Endothelial cell of umbilical vein (primary cell): ENCODE measurements at regions not wholly inside any gene's neighbourhood (a gene's known extent, or its start where the extent isn't known, plus 50 kb on each side); places are given as distances from the start of the nearest gene placed in this dataset.
"Not testable (repeated sequence)": the region's sequence is repeated elsewhere in the genome, so short reads cannot be mapped to it uniquely, and the experiment has no call there.

ENCODE experiments used
- BruUV-seq: library from RNA; stranded (reverse); fragments of 400-500 nt; replicated peaks from 2 replicates; lab custom pipeline; 2021; lab: Mats Ljungman, UMichigan
- CTCF ChIA-PET: fragments of 300-600, 350-600 bp; sonication (Branson Sonifier 250); formaldehyde crosslinking; loops from one replicate; lab custom pipeline; 2021; ENCODE audit warnings: antibody characterized with exemption, inconsistent platforms; lab: Charles Lee
- POLR2A ChIA-PET: fragments of 300-600, 350-600 bp; sonication (Branson Sonifier 250); formaldehyde crosslinking; loops from one replicate; lab custom pipeline; 2021; ENCODE audit warnings: antibody characterized with exemption, inconsistent platforms; lab: Charles Lee
- DNase-seq: peaks from one replicate; pipeline ENCODE4 v3.0.0-alpha.2; 2011; ENCODE audit warnings: low read depth, low spot score
- FAIRE-seq: peaks from 2 replicates; lab custom pipeline; 2011; peaks lifted over from hg19 to GRCh38; lab: Jason Lieb, UNC
- H2AFZ ChIP-seq: 2 replicates; pipeline ENCODE4 v1.6.0; 2012; ENCODE audit warnings: low read depth, low read length, control low read depth, inconsistent platforms
- H3K27ac ChIP-seq: 2 replicates; pipeline ENCODE4 v1.5.1; 2011; ENCODE audit warnings: low read depth, mild to moderate bottlenecking, control low read depth, low read length, moderate library complexity; ENCODE audit not compliant: insufficient read depth
- H3K27me3 ChIP-seq, 2 experiments: 2 replicates each; pipeline versions ENCODE4 v1.6.0 to v1.6.1; 2011; ENCODE audit warnings: low read length in 2 of 2, mixed read lengths in 1 of 2; ENCODE audit not compliant: control insufficient read depth in 2 of 2, insufficient read depth in 2 of 2
- H3K36me3 ChIP-seq, 2 experiments: 2 replicates in 1 of 2; 3 replicates in 1 of 2; pipeline ENCODE4 v1.5.1; 2011; ENCODE audit warnings: low read length in 2 of 2, mild to moderate bottlenecking in 1 of 2, moderate library complexity in 1 of 2; ENCODE audit not compliant: control insufficient read depth in 2 of 2, insufficient read depth in 2 of 2; ENCODE audit errors: extremely low read depth in 1 of 2
- H3K4me1 ChIP-seq: 3 replicates; pipeline ENCODE4 v1.5.1; 2011; ENCODE audit warnings: mild to moderate bottlenecking, low read length; ENCODE audit not compliant: control insufficient read depth, insufficient read depth; ENCODE audit errors: extremely low read depth
- H3K4me2 ChIP-seq: 2 replicates; pipeline ENCODE4 v1.6.1; 2011; ENCODE audit warnings: low read length, control low read depth, mixed read lengths; ENCODE audit not compliant: insufficient read depth
- H3K4me3 ChIP-seq, 3 experiments: fragments of 200-600 bp in 1 of 3; sonication (generic), shearing (Covaris generic) in 1 of 3; replicated peaks in 1 of 3; 2 replicates each; pipeline ENCODE4 v1.5.1; 2011 to 2016; ENCODE audit warnings: control low read depth in 3 of 3, low read length in 3 of 3, mild to moderate bottlenecking in 2 of 3, inconsistent platforms in 1 of 3, low read depth in 1 of 3, moderate library complexity in 1 of 3; ENCODE audit not compliant: insufficient read depth in 1 of 3
- H3K79me2 ChIP-seq: 2 replicates; pipeline ENCODE4 v1.6.0; 2012; ENCODE audit warnings: low read length, inconsistent platforms; ENCODE audit not compliant: control insufficient read depth, insufficient read depth
- H3K9ac ChIP-seq: replicated peaks from 2 replicates; pipeline ENCODE3; 2011; ENCODE audit warnings: low read length, control low read depth; ENCODE audit not compliant: insufficient read depth; ENCODE audit errors: extremely low read depth
- H3K9me1 ChIP-seq: replicated peaks from 3 replicates; pipeline ENCODE4 v1.6.0; 2011; ENCODE audit warnings: mild to moderate bottlenecking, low read length; ENCODE audit not compliant: control insufficient read depth, insufficient read depth; ENCODE audit errors: extremely low read depth
- H3K9me3 ChIP-seq: replicated peaks from 2 replicates; pipeline ENCODE4 v1.5.1; 2012; ENCODE audit warnings: low read length, inconsistent platforms; ENCODE audit not compliant: control insufficient read depth, insufficient read depth
- H4K20me1 ChIP-seq: replicated peaks from 2 replicates; pipeline ENCODE3; 2011; ENCODE audit warnings: mild to moderate bottlenecking, low read length; ENCODE audit not compliant: control insufficient read depth, insufficient read depth; ENCODE audit errors: extremely low read depth
- EZH2 ChIP-seq: IDR thresholded peaks from 2 replicates; pipeline ENCODE4 v1.6.1; 2012; ENCODE audit warnings: borderline replicate concordance, low read depth, mild to moderate bottlenecking, moderate library complexity, low read length, inconsistent platforms; ENCODE audit not compliant: severe bottlenecking
- FOS ChIP-seq: IDR thresholded peaks from 2 replicates; pipeline ENCODE4 v1.6.1; 2011; ENCODE audit warnings: mild to moderate bottlenecking, low read length, moderate library complexity, borderline replicate concordance; ENCODE audit not compliant: insufficient read depth
- GATA2 ChIP-seq: IDR thresholded peaks from 2 replicates; pipeline ENCODE4 v1.7.0; 2011; ENCODE audit warnings: low read depth, mild to moderate bottlenecking, moderate library complexity, mixed read lengths, low read length; ENCODE audit not compliant: insufficient read length, insufficient read depth
- JUN ChIP-seq: IDR thresholded peaks from 2 replicates; pipeline ENCODE4 v1.6.1; 2011; ENCODE audit warnings: borderline replicate concordance, low read depth; ENCODE audit not compliant: insufficient read length, insufficient read depth
- MYC ChIP-seq: IDR thresholded peaks from one replicate; pipeline ENCODE4 v1.6.1; 2011; ENCODE audit warnings: mild to moderate bottlenecking, low read depth, low read length
- POLR2A ChIP-seq: IDR thresholded peaks from 2 replicates; pipeline ENCODE4 v1.6.1; 2012; ENCODE audit warnings: low read depth, mild to moderate bottlenecking, control low read depth, low read length
- POLR2AphosphoS5 ChIP-seq: IDR thresholded peaks from 2 replicates; pipeline ENCODE4 v1.6.1; 2012; ENCODE audit warnings: low read depth, mild to moderate bottlenecking, control low read depth, low read length, moderate library complexity; ENCODE audit not compliant: insufficient read depth
- dilution Hi-C: fragments of 300-500 bp; cut with MboI; formaldehyde crosslinking; loops from one replicate; pipeline ENCODE4 v1.15.0; 2019; ENCODE audit warnings: low sequenced_read_pairs; ENCODE audit not compliant: extremely low pct_ligation_motif_present
- intact Hi-C: fragments of 100-400 bp; cut with micrococcal nuclease; formaldehyde crosslinking; loops from one replicate; pipeline ENCODE4 v1.10.0; 2022
- TF ChIP-seq, protein P1 (sequence below), 2 donors: IDR thresholded peaks; 1 replicate in 1 of 2; 2 replicates in 1 of 2; pipeline ENCODE4 v1.5.1; 2011; ENCODE audit warnings: low read length in 2 of 2, mild to moderate bottlenecking in 2 of 2, moderate library complexity in 2 of 2, control low read depth in 1 of 2, inconsistent platforms in 1 of 2, low read depth in 1 of 2; ENCODE audit not compliant: insufficient read depth in 1 of 2; ENCODE audit errors: extremely low read depth in 1 of 2
- TF ChIP-seq, protein P2 (sequence below): IDR thresholded peaks from 2 replicates; pipeline ENCODE4 v1.6.1; 2011; ENCODE audit not compliant: insufficient read depth, insufficient read length

DNA sequence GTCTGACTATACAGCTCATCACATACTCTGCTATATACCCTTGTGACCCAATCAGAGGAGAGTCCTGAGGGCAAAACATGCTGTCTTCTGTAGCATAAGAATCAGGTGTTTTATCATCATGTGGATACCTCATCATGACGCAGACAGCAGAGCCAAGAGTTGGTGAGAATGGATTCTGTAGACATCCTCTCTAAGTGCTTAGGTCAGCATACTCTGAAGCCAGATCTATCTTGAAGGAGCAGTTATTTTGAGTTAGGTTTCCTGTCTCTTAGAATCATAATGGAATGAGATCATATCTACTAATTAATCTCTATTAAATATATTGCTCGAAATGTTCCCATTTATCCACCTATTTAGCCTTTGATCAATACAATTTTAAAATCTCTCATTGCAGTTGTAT, 190.2 kb upstream of the KCNH7 start:
- Histone ChIP-seq H3K4me2 (no peak overlapping the region), H4K20me1 (no peaks in the 10 kb centered on the region), H3K9me3 (no peaks in the 10 kb centered on the region), H3K79me2 (no peaks in the 10 kb centered on the region), H2AFZ (no peak overlapping the region), H3K9me1 (no peaks in the 10 kb centered on the region), H3K9ac (no peak overlapping the region), H3K27ac (no peak overlapping the region), H3K4me1 (no peaks in the 10 kb centered on the region), H3K36me3 (no peaks in the 10 kb centered on the region), H3K4me3 (no peak overlapping the region), H3K27me3 (no peaks in the 10 kb centered on the region)
- no peak for FAIRE-seq
- BruUV-seq = no TSS peak
- no peak for DNase-seq
- intact Hi-C loops (no loop called here), dilution Hi-C loops (no loop called here)
- TF ChIP-seq, protein P1, sequence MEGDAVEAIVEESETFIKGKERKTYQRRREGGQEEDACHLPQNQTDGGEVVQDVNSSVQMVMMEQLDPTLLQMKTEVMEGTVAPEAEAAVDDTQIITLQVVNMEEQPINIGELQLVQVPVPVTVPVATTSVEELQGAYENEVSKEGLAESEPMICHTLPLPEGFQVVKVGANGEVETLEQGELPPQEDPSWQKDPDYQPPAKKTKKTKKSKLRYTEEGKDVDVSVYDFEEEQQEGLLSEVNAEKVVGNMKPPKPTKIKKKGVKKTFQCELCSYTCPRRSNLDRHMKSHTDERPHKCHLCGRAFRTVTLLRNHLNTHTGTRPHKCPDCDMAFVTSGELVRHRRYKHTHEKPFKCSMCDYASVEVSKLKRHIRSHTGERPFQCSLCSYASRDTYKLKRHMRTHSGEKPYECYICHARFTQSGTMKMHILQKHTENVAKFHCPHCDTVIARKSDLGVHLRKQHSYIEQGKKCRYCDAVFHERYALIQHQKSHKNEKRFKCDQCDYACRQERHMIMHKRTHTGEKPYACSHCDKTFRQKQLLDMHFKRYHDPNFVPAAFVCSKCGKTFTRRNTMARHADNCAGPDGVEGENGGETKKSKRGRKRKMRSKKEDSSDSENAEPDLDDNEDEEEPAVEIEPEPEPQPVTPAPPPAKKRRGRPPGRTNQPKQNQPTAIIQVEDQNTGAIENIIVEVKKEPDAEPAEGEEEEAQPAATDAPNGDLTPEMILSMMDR (IDR thresholded peaks at IDR 0.05; ENCODE audit: extremely low read depth in 1 of 2, insufficient read depth in 1 of 2, low read depth in 1 of 2, low read length in 2 of 2) = no peak
- TF ChIP-seq POLR2A = no peak
- TF ChIP-seq POLR2AphosphoS5 = no peak
- no peak for TF ChIP-seq FOS
- no peak for TF ChIP-seq MYC
- no peak for TF ChIP-seq EZH2
- TF ChIP-seq, protein P2, sequence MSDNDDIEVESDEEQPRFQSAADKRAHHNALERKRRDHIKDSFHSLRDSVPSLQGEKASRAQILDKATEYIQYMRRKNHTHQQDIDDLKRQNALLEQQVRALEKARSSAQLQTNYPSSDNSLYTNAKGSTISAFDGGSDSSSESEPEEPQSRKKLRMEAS = no peak
- TF ChIP-seq GATA2 = no peak
- no peak for TF ChIP-seq JUN
- POLR2A ChIA-PET = no interaction called here
- CTCF ChIA-PET = no interaction called here

DNA sequence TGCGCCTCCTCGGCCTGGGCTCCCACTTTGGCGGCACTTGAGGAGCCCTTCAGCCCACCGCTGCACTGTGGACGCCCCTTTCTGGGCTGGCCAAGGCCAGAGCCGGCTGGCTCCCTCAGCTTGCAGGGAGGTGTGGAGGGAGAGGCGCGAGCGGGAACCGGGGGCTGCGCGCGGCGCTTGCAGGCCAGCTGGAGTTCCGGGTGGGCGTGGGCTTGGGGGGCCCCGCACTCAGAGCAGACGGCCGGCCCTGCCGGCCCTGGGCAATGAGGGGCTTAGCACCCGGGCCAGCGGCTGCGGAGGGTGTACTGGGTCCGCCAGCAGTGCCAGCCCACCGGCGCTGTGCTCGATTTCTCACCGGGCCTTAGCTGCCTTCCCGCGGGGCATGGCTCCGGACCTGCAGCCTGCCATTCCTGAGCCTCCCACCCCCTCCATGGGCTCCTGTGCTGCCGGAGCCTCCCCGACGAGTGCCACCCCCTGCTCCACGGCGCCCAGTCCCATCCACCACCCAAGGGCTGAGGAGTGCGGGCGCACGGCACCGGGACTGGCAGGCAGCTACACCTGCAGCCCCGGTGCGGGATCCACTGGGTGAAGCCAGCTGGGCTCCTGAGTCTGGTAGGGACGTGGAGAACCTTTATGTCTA, 187.7 kb upstream of the KCNH7 start:
- H2AFZ ChIP-seq, BruUV-seq, POLR2A ChIA-PET, H3K9me3 ChIP-seq, H3K36me3 ChIP-seq, H3K9ac ChIP-seq, H3K79me2 ChIP-seq, dilution Hi-C loops, DNase-seq, H3K9me1 ChIP-seq, H3K27me3 ChIP-seq, H3K27ac ChIP-seq, H3K4me2 ChIP-seq, H4K20me1 ChIP-seq, intact Hi-C loops, H3K4me1 ChIP-seq, CTCF ChIA-PET, FAIRE-seq, H3K4me3 ChIP-seq: not testable (repeated sequence)

DNA sequence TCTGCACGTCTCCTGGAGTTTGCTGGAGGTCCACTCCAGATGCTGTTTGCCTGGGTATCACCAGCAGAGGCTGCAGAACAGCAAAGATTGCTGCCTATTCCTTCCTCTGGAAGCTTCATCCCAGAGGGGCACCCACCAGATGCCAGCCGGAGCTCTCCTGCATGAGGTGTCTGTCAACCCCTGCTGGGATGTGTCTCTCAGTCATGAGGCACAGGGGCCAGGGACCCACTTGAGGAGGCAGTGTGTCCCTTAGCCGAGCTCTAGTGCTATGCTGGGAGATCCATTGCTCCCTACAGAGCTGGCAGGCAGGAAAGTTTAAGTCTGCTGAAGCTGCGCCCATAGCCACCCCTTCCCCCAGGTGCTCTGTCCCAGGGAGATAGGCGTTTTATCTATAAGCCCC, 178.3 kb upstream of the KCNH7 start:
- H3K4me3 ChIP-seq, H3K9me3 ChIP-seq, CTCF ChIA-PET, FAIRE-seq, POLR2A ChIA-PET, H4K20me1 ChIP-seq, H3K9ac ChIP-seq, intact Hi-C loops, H3K27ac ChIP-seq, H3K9me1 ChIP-seq, BruUV-seq, H3K36me3 ChIP-seq, dilution Hi-C loops, H3K79me2 ChIP-seq, H2AFZ ChIP-seq, H3K4me2 ChIP-seq, H3K4me1 ChIP-seq, H3K27me3 ChIP-seq, DNase-seq: not testable (repeated sequence)
